GM21515 (cell line): ENCODE measurements at regions not wholly inside any gene's neighbourhood (a gene's known extent, or its start where the extent isn't known, plus 50 kb on each side); places are given as distances from the start of the nearest gene placed in this dataset.

Experiments
- ATAC-seq: cut with Tn5 transposase; IDR thresholded peaks from one replicate; pipeline ENCODE4 v1.9.1; 2021; ENCODE audit not compliant: unreplicated experiment

DNA sequence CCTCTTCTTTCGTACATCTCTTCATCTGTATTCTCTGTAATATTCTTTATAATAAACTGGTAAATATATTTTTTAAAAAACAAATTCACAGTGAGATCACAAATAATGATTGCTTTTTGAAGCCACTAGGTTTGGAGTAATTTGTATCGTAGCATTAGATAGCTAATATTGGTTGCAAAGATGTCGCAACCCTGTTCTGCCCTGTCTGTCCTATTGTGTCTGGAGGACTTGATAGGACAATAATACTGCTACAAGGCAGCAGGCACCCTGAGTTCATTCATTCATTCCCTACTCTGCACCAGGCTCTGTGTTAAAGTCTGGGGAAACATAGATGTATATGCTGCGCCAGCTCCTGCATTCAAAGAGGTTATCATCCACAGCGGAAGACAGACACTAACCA is 206.7 kb upstream of the KLF4 start:
- ATAC-seq = no peak

DNA sequence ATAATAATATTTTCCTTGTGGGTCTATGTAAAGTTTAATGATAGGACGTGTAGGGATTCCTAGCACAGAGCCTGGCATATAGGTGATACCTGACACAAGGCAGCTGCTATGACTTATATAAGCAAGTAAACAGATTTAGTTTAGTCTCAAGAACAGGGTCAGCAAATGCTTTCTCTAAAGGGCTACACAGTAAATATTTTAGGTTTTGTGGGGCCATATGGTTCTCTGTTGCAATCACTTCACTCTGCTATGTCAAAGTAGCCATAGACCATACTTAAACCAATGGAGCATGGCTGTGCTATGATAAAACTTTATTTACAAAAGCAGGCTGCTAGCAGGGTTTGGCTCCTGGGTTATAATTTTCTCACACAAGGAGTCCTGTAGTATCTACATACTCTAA is 204.8 kb upstream of the KLF4 start:
- no peak for ATAC-seq

DNA sequence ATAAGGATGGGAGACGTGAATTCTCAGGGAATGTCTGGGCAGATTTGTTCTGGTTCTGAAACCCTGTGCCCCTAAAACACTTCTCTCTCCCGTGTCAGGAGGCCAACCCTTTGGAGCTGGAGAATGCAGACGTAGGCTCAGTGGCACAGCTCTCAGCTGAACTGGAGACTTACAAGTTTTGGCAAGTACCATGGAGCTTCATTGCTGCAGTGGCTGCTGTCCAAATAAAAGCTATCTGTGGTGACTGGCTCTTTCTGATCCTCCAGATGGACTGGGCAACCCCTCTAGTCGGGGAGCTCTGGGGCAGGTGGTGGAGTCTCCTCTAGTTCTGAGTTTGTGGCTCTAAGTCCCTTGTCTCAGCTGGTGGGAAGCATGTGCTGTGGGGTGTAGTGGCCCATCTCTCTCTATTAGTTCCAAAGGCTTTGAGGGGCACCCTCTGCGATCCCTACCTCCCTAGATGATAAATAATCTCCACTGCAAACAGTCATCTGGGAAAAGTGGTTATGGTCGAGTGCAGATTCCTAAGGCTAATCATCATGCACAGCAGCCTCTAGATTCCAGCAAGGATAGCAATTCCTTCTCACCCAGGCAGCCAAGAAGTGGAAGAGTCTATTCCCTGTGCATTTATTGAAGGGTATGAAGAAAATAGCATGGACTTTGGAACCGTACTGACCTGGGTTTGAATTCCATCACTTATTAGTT is 204.2 kb upstream of the KLF4 start:
- ATAC-seq = no peak

DNA sequence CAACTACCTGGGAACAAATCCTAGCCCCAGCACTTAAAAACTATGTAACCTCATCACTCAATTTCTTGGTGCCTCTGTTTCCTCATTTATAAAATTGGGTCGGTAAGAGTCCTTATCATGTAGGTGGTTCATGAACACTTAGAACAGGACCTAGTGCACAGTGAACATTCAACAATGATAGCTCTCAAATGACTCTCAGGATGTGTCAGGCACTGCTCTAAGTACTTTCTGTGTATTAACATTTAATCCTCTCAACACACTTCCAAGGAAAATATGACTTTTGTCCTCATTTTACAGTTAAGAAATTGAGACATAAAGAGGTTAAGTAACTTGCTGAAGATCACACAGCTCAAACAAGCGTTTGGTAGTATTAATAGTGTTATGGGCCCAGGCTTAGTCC is 202.1 kb upstream of the KLF4 start:
- no peak for ATAC-seq

DNA sequence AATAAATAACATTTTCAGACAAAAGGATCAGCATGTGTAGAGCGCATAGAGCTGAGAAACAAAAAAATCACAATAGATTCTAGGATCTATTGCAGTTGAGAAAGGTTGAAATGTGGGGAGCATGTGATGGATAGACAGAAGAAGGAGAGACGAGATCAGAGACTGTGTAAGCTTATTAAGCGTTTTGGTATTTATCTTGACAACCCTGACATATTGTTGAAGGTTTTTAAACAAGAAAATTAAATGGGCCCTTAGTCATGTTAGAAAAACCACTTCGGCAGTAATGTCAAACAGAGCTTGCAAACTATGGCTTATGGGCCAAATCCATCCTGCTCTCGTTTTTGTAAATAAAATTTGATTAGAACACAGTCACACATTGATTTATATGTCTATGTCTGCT is 200.5 kb upstream of the KLF4 start:
- no peak for ATAC-seq

DNA sequence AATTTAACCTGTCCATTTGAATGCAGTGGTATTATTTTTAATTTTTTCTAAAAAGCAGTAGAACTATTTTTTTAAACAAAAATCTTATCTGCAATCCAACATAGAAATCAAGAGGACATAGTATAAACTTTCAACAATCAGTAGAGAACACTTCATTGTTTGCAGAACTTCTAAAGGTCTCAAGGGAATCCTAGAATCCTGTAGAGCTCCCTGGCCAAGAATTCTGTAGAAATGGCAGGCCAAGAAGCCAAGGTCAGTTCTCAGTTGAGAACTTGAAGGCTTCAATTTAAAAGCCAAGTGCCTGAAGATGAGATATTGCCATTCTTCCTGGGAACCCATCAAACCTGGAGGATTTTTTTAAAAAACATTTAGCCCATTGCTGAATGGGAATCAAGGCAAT is 199.2 kb upstream of the KLF4 start:
- ATAC-seq = no peak

DNA sequence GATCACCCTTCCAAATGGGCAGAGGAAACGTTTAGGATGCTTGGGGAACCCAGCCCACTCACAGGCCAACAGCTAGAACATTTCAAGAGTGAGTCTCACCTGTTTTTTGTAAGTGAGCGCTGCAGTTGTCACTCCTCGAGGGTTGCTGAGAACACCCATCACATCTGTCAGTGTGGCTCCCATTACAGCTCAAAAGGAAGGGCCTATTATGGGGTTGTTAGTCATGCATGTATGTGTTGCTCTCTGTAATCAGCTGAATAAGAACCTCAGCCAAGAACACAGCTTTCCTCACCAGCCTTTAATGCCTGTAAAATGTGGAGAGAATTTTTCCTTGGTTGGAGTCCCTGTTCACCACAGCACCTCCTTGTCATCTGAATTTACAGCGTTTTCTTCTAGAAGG is 196.3 kb upstream of the KLF4 start:
- no peak for ATAC-seq

DNA sequence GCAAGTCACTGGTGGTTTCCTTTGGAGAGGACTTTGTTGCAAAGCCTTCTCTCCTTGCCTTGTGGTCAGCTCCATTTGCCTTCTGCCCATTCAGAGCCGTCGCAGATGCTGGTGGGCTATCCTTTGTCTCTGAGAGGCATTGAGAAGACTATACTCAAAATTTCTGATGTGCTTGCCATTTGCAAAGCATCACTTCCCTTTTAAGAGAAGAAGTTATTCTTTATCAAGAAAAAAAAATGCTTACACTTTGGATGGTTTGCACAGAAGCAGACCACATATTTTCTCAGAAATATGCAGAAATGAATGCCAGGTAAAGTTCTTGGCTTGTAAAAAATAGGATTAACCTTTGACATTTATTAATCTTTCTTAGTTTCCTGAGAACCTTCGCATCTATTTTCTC is 195.8 kb upstream of the KLF4 start:
- no peak for ATAC-seq

DNA sequence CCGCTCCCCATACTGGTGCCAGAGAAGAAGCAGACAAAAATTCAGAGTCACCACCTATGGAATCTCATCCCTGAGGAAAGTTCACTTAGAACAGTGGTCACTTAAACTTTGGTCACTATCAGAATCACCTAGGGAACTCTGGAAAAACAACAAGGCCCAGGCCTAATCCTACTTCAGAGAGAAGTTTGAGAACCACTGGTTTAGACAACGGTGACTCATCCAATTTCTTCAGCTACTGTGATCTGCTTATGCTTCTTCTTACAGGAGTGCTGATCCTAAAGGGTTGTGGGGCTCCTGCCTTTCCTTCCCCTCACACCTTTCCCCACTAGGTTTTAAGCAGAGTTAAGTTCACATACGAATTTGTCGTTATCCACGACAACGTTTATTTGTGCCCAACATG is 194.7 kb upstream of the KLF4 start:
- no peak for ATAC-seq

DNA sequence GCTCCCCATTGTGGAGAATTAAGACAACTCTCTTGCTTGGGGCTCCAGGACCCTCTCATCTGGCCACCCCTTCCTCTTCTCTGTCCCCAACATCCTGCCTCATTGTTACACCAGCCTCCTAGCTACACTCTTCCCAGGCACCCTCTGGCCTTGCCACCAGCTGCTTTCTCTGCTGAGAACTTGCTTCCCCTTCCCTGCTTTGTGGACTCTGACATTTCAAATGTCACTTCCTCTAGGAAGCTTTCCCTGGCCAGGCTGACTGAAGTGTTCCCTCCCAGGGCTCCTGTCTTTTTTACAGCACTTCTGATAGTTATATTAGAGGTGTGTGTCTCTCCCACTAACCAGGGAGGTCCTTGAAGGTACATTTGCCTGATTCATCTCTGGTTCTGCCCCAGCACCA is 194.0 kb upstream of the KLF4 start:
- no peak for ATAC-seq

DNA sequence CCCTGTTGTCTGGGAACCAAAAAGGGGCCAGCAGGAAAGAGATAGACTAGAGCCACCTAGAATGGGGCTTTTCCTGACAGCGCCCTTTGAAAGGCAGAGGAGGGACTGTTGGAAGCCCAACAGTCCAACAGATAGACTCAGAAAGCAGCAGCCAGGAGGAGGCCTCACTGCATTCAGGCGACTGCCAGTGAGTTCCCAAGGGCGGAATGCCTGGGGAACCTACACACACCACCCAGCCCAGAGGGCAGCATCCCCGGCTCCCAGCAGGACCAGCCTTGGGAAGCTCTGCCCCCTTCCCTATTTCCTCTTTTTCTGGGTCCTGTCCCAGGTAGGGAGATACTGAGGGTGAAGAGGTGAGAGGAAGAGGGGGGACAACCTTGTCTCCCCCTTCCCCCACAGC is 192.4 kb upstream of the KLF4 start:
- ATAC-seq = no peak

DNA sequence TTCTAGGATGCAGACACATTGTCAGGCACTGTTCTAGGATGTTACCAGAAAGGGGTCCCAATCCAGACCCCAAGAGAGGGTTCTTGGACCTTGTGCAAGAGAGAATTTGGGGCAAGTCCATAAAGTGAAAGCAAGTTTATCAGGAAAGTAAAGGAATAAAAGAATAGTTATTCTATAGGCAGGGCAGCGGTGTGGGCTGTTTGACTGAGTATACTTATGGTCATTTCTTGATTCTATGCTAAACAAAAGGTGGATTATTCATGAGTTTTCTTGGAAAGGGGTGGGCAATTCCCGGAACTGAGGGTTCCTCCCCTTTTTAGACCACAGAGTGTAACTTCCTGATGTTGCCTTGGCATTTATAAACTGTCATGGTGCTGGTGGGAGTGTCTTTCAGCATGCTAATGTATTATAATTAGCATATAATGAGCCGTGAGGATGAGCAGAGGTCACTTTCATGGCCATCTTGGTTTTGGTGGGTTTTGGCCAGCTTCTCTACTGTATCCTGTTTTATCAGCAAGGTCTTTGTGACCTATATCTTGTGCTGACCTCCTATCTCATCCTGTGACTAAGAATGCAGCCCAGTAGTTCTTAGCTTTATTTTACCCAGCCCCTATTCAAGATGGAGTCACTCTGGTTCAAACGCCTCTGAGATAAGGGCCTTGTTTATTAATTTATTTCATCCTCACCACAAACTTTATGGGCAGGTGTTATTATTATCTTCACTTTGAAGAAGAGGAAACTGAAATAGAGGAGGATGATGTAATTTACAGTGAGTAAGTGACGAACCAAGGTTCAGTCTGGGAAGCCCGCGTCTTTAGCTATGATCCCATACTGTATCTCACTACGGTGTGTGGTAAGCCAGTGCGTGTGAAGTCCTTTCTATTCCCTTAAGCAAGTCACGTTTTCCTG is 186.0 kb upstream of the KLF4 start:
- no peak for ATAC-seq

DNA sequence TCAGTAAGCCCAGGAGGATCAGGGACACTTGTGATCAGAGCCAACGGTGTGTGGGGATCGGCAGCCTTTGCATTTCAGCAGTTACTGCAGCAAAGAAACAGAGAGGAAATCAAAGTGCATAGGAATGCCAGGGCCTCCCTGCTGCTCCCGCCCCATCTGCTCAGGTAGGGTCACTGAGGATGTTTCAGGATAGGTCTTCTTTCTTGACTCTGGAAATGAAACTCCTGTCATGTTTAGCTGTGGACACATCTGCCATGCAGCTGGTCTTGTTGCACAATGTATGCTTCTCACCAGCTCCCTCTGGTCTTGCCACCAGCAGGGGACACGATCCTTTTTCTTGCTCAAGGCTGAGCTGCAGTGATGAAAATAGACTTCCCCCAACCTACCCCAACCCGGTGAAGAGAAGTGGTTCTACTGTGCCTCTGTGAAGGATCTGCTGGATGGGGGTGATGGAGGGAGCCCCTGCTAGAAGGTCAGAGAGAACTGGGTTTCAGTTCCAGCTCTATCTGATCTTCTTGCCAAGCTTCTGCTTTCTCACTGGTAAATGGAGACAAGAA is 185.2 kb upstream of the KLF4 start:
- no peak for ATAC-seq

DNA sequence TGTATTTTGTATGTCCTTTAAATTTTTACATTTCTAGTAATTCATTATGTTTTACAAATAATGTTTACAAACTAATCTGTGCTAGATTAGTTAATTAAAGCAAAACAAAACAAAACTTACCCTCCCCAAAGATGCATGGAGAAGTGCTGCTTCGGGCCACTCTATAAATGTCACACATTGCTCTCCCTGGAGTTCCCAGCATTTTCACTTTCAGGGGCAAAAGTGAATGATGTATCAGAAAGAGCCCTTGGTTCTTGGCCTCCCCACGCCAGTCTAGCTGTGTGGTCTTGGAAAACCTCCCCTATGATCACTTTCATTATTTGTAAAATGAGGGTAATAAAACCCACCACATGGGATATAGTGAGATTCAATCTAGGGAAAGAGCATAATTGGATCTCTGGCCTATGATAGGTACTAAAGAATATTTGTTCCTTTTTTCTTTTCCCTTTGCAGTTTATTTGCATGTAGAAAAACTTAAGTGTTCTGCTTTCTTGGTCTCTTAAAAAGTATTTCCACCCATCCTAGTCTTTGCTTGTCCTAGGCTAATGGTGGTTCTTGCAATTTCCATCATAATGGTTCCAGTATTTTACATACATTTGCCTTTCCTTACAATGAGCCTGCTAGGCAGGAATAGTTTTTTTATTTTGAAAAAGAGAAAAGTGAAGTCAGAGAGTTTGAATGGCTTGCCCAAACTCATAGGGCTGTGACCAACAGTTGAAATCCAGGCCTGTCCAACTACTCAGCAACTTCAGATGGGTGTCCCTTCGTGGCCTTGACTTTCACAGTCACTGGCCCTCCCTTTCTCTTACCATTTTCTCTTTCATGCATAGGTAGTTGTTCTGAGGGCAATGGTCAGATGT is 184.5 kb upstream of the KLF4 start:
- no peak for ATAC-seq

DNA sequence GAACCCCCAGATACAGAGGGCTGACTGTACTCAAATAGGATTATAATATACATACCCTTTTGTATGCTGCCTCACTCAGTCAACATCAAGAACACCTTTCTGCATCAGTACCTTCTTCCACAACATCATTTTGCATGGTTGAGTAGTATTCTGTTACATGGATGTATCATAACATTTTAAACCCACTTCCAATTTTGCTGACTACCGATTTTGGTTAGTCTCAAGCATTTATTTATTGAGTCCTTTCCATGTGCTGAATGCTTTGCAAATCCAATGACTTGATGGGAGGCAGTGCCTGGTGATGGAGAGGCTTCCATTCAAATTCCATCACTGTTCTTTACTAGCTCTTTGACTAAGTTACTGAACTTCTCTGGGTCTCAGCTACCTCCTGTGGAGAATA is 182.0 kb upstream of the KLF4 start:
- no peak for ATAC-seq

DNA sequence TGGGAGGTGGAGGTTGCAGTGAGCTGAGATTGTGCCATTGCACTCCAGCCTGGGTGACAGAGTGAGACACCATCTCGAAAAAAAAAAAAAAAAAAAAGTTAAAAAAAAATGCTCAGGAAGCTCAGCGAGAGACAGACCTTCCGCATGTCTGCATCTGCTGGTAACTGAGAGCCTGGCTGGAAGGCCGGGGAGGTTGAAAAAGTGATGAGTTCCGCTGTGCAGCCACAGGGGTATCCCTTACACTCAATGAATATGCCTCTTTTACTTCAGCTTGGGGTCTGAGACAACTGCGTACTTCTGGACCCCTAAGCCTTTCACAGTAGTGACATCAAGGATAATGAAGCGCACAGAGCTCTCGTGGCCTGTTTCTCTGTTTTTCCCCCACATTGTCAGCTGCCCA is 179.9 kb upstream of the KLF4 start:
- no peak for ATAC-seq

DNA sequence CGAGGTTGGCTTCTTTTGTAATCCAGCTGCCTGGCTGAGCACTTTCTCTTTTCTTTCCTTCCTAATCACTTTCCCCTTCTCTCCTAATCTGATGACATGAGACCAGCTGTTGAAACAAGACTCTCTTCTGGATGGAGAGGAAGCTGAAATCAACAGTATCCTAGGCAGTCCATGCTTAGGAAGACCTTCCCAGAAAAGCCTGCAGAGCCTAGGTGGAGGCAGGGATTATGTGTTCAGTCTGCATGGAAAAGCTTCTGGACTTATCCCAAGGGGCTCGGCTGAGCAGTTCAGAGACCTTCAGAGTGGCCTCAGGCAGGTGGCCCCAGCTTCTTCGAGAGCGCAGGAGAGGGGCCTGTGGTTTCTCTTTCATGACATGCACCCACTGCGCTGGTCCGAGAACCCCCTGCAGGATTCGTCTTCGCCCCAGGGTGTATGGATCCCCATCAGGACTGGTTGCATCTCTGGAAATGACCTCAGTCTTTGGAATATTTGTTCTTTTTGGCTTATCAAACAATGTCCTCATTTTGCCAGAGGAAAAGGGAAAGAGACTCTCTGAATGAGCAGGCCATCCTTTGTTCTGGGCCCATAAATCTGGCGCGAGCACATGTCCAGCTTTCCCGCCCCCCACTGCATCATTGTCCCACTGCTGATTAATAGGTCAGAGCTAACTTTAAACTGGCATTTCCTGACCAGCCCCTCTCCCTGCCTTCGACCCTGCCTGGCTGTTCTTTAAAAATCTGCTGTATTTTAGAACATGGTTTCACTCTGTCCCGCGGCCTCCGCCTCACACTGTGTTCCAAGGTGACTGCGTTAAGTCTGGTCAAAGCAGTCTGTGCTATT is 177.9 kb upstream of the KLF4 start:
- ATAC-seq = no peak

DNA sequence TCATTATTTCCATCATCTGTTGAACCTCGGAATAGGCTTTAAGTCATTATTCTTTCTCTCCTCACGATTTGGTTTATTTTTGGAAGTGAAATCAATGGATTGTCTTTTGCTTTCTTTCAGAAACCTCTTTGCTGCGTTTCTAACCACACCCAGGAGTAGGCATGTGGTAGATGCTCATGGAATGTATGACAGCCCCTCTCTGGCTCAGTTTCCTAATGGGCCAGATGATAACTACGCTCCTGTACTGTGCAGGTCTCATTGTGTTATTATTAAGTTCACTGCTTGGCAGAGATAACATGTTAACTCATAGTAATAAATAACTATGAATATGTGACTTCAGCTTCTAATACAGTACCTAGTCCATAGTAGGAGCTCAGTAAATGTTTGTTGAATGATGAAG is 175.5 kb upstream of the KLF4 start:
- ATAC-seq = no peak

DNA sequence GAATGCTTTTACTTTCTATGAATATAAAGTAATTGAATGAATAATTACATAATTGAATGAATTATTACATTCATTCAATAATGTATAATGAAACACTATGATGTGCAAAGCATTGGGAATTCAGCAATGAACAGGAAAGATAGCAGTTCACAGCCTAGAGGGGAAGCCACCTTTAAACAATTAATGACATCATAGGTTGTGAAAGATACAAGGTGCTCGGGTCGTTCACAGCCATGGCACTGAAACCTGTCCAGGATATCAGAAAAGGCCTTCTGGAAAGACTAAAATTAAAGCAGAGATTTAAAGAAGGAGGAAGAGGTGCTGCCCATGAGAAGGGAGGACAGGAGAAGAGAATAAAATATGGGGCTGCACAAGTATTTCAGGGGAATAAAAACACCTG is 171.4 kb upstream of the KLF4 start:
- no peak for ATAC-seq

DNA sequence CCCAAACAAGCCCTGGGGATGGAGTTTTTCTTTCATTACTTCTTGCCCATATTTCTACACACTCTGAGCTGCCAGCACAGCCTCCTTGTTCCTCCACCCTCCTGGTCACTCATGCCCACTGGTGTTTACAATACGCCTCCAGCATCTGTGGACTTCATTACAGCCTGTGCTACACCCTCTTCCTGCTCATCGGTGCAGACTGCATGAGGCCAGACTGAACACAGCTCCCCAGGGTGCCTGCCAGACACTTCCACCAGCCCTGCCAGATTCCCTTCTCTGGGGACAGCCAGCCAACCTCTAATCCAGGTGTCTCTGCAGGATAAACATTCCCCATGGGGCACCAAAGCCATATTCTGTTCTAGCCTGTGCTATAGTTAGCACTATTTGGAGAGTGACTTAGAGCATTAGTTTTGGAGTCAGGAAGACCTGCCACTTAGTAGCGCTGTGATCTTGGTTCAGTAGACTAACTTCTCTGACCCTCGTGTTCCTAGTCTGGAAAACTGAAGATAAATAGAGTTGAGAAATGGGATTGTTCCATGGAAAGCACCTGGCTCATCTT is 163.8 kb upstream of the KLF4 start:
- ATAC-seq = no peak
